Activated effector memory CD4-positive, alpha-beta T cell treated with Interleukin-2 at 50 U/mL for 16 hours (primary cell): ENCODE measurements at regions not wholly inside any gene's neighbourhood (a gene's known extent, or its start where the extent isn't known, plus 50 kb on each side); places are given as distances from the start of the nearest gene placed in this dataset.

Source experiments
- DNase-seq: peaks from one replicate; pipeline ENCODE4 v3.0.0-alpha.2; 2020

DNA sequence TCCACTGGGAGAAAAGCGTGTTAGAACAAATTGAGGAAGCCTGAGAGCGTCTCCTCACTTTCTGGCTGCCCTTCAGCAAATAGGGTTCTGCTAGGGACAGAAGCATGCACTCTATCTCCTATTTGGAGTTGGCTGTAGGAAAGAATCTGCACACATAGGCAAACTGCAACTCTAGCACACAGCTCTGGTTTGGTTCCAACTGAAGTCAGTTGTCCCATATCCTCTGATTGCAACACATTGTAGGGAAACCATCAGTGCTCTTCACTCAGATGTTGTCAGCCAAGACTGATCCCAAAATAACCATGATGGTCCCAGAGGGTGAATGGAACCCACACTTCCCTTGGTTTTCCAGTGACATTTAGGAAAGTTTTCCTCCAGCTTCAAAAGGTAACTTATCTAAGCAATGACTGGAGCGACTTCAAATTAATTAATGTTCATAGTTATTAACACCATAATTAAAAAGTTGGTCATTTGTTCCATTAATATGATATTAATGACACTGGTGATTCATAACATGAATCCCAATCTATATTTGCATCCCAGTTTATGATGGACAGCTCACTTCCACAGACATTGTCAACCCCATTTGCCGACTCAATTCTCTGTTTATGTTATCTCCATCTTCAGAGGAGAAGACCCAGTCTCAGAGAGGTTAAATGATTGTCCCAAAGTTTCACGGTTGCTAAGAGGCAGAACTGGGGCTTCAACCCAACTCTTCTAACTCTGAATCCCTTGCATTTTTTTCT is 136.7 kb upstream of the ZNF462 start:
- DNase-seq = no peak

GRCh38 chr9:106727969-106728368 is 135.0 kb upstream of the ZNF462 start:
- DNase-seq = no peak

DNA sequence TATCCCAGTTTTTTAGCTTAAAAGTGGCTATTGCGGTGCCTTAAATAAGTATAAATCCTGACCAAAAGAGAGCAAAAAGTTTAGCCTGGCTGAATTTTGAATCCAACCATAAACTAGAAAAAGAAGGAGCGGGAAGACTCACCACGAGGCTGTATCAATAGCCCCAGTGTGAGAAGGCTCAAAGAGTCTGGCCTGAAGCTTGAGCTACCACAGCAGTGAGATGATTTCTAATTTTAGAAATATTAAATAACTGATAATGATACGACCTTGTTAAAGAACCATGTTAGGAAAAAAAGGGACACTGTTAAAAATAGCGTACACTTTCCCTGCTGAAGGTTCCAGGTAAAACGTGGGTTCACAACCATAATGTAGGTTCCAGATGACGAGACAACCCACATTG is 134.1 kb upstream of the ZNF462 start:
- DNase-seq = no peak

DNA sequence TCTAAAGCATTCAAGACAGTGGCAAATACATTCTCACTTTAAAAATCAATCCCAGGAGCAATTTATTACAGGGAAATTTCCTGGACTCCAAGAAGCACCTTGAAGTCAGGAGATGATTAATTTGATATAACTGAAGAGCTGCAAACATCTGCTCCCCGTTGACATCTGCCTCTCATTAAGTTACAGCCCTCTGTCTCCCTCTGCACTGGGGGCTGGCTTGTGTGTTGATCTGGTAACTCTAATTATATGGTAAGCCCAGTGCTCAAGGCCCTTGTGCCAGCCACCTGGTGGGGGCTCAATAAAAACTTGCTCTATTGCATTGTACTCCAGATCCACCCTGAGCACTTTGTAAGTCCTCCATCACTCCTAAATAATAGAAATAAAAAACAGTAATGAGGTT is 131.1 kb upstream of the ZNF462 start:
- DNase-seq = no peak

- DNase-seq = no peak
These were observed 129.1 kb upstream of the ZNF462 start for GRCh38 chr9:106733828-106734380.

DNA sequence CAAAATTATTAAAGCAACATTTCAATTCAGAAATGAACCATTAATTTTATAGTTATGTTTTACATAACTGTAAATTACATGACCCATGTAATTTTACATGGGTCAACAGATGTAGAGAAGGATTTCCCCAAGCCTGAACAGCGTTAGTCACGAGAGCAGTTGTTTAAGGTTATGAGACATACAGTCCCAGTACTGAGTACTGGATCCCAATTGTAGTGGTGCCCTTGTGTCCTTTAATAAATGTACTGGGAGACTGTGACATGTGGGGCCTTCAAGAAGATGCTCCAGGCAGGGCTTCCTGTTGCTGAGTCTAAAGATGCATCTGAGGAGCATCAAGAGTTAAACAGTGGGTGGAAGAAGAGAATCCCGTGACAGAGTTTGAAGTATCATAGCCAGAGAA is 125.5 kb upstream of the ZNF462 start:
- no peak for DNase-seq

GRCh38 chr9:106738109-106738508 is 124.9 kb upstream of the ZNF462 start:
- DNase-seq = no peak

DNA sequence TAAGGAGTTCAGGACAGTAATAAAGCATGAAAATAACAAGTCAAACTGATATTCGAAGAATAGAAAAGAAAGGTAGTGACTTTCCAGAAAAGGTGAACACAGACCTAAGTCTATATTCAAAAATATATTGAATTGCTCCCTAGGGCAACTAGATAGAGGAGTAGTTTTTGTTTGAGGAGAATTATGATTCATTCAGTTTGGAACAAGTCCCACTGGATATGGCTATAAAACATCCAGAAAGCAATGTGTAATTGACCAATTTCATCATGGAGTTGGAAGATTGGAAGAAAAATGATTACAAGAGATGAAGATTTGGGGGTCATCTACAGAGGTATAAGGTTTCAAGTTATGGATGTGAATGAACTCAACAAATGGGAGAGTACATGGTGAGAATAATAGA is 117.5 kb upstream of the ZNF462 start:
- DNase-seq = no peak

GRCh38 chr9:106745876-106746275 is 117.1 kb upstream of the ZNF462 start:
- DNase-seq = no peak

GRCh38 chr9:106751681-106752080 is 111.3 kb upstream of the ZNF462 start:
- no peak for DNase-seq

DNA sequence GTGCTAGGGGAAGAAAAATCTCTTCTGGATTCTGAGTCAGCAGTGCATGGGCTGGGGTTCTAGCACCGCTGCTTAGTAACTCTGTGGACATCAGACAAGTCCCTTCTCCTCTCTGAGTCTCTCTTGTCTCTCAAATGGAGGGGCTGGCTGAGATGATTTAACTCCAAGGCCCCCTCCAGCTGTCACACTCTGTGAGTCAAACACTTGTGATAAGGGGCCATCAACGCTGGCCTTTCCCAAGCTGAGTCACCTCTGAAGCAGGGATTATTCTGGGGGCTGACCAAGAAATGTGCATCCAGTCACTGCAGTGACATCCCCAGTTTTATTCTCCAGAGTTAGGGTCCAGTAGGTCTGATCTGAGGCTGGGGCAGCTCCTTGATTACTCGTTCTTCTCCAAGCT is 110.4 kb upstream of the ZNF462 start:
- no peak for DNase-seq

- no peak for DNase-seq
These were observed 109.8 kb upstream of the ZNF462 start for GRCh38 chr9:106753155-106753671.

- DNase-seq = no peak
These were observed 107.2 kb upstream of the ZNF462 start for GRCh38 chr9:106755736-106756135.

DNA sequence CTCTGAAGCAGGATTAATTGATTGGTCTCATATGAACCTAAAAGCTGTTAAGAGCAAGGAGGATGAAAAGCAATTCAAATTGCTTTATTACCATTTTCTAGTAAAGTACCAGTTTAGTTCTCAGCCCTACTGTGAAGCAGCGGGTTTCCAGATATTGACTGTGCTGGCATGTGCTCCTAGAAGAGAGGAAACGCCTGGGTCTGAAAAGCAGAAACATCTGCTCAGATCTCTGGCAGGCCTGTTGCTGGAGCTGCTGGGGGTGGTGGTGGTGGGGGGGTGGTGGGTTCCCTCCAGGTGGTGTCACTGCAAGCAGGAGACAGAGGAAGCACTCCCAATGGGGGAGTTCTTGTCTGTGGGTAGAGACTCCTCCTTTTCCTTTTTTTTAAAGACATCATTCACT is 105.5 kb upstream of the ZNF462 start:
- no peak for DNase-seq

DNA sequence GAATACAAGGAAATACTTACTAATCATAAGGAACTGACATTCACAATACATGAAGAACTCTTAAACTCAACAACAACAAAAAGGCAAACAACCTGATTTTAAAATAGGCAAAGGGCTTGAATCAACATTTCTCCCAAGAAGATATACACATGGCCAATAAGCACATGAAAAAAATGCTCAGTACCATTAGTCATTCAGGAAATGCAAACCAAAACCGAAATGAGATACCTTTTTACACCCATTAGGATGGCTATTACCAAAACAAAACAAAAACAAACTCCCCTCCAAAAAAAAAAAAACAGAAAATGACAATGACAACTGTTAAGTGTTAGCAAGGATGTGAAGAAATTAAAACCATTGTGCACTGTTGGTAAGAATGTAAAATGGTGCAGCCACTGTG is 104.1 kb upstream of the ZNF462 start:
- no peak for DNase-seq

DNA sequence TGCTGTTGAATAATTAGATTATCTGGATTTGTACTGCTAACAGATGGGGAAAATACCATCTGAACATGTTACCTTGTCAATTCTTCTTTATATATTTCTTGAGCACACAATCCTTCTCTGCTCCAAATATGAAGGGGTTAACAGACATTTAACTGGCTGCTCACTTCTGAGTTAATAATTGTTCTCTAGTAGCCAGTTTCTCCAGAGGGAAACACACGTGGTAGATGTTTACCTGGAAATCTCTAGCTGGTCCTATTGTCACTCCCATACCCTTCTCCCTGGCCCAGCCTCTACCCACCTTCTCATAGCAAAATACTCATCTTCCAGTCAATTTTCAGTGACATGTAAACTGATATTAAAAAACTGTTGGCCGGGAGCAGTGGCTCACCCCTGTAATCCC is 101.5 kb upstream of the ZNF462 start:
- DNase-seq = no peak

- DNase-seq = no peak
These were observed 96.3 kb upstream of the ZNF462 start for GRCh38 chr9:106766616-106767015.

DNA sequence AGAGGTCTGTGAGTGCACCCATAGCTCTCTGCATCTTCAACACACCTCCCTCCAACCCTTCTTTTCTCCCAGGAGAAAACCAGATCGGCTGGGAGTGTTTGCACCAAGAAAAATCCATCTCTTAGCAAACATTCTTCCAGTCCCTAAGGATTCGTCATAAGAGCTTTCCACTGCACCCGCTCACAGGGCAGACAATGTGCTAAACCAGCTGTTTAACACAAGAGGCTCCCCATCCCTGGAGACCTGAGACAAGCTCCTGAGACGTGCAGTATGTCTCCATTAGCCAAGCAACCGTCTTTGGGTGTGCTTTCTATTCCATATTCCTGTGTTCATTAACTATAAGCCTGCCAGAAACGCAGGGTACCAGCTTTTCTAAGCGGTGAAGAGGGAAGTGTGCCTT is 93.6 kb upstream of the ZNF462 start:
- DNase-seq = no peak

DNA sequence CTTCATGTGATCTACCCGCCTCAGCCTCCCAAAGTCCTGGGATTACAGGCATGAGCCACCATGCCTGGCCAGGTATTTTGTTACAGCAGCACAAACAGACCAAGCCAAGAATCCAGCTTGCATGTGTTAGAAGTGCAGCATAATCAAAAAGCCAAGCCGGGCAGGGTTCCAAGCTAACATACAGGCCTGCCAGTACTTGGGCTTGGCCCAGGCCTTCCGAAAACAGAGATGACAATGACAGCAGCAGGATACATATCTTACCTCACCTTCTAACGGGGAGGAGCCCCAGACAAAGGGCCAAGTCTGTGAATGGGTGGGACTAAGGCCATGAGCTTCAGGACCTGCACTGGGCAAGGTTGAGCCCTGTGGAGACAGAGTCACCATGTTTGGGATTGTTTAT is 91.4 kb upstream of the ZNF462 start:
- DNase-seq = no peak

DNA sequence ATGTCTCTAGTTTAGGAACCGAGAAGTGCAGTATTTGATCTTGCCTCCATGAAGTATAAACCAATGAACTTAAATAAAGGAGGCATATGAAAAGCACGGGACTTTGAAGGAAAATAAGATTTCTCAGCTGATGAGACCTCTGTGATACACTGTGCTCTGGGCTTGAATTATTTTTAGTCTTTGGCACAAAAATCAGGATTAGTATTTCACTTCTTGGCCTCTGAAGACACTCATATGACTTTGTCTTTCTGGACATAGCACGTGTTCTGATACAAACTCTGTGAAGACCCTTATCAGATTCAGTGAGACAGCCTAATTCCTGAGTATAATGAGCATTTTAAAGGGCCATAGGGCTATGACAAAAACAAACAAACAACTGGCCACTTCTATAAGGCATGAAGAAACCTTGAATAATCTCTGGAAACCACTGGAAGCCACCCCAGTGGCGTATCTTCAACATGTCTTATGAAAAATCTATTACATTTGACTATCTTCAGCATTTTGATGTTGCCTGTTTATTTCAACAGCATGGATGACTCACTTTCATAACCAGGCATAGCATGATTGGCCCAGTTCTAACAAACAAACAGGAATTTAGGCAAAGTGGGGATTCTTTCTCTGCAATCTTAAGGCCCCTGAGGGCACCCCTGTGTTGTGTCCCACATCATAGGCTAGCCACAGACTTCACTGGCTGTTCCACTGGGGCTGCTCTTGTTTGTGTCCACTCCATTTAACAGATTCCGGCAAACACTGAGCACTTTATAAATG is 90.3 kb upstream of the ZNF462 start:
- no peak for DNase-seq

- DNase-seq = no peak
These were observed 89.2 kb upstream of the ZNF462 start for GRCh38 chr9:106773750-106774149.

- DNase-seq = no peak
These were observed 87.0 kb upstream of the ZNF462 start for GRCh38 chr9:106775960-106776359.

DNA sequence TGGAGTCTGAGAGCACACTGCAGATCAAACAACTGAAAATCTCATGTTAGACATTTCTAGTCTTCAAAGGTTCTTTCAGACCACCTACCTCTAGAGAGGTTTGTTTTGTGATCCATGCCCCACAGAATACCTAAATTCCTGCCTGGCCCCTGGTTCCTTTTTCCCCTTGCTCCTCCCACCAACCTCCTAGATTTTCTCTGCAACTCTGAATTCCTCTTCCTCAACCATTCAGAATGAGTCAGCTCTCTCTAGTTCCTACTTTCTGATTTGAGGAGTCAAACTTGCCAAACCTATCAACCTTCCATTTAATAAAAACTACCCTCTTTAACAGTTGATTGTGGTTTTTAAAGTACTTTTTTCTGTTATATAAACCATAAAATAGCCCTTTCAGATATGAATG is 83.2 kb upstream of the ZNF462 start:
- no peak for DNase-seq

GRCh38 chr9:106783121-106783520 is 79.8 kb upstream of the ZNF462 start:
- DNase-seq = no peak
